Right lobe of liver (tissue), 4 donors: ENCODE measurements at regions not wholly inside any gene's neighbourhood (a gene's known extent, or its start where the extent isn't known, plus 50 kb on each side); places are given as distances from the start of the nearest gene placed in this dataset.

ENCODE experiments used
- CTCF ChIP-seq, 4 donors: fragments of 200-600 bp in 3 of 4; fragments of 450-650 bp in 1 of 4; IDR thresholded peaks; one replicate each; pipeline versions ENCODE4 v1.5.1 to v1.8.0; 2016 to 2022; ENCODE audit warnings: antibody characterized with exemption in 4 of 4, mild to moderate bottlenecking in 2 of 4
- POLR2A ChIP-seq: fragments of 450-650 bp; IDR thresholded peaks from one replicate; pipeline ENCODE4 v1.6.1; 2017; ENCODE audit warnings: antibody characterized with exemption, mild to moderate bottlenecking
- donor health status: DM: no; HTN: no; CAD: no.
- donor health status: DM: no; HTN: no; CAD: no.
- donor health status: DM: no; HTN: yes; CAD: no.

GRCh38 chr5:176152191-176152929 lies 85.9 kb upstream of the SIMC1 start:
- TF ChIP-seq CTCF (IDR thresholded peaks at IDR 0.05) (no peak), POLR2A (no peak)
